22Rv1 (cell line): ENCODE measurements at regions not wholly inside any gene's neighbourhood (a gene's known extent, or its start where the extent isn't known, plus 50 kb on each side); places are given as distances from the start of the nearest gene placed in this dataset.

ENCODE experiments used
- H3K27ac ChIP-seq: fragments of 450-650 bp; 2 replicates; pipeline ENCODE4 v1.5.1; 2017
- ZFX ChIP-seq: fragments of 450-650 bp; IDR thresholded peaks from 2 replicates; pipeline ENCODE4 v1.6.1; 2017; ENCODE audit warnings: antibody characterized with exemption, borderline replicate concordance
- TF ChIP-seq, protein P1 (sequence below): fragments of 450-650 bp; IDR thresholded peaks from 2 replicates; pipeline ENCODE4 v1.5.1; 2017; ENCODE audit warnings: mild to moderate bottlenecking

DNA sequence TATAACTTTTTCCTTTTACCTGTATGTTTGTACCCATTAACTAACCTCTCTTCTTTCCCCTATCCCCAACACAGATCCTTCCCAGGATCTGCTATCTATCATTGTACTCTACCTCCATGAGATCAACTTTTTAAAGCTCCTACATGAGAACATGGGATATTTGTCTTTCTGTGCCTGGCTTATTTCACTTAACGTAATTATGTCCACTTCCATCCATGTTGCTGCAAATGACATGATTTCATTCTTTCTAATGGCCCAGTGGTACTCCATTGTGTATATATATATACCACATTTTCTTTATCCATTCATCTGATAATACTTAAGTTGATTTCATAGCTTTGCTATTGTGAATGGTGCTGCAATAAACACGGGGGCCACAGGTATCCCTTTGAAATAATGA lies 135.9 kb upstream of the THUMPD2 start:
- no peak for TF ChIP-seq ZFX
- TF ChIP-seq, protein P1, sequence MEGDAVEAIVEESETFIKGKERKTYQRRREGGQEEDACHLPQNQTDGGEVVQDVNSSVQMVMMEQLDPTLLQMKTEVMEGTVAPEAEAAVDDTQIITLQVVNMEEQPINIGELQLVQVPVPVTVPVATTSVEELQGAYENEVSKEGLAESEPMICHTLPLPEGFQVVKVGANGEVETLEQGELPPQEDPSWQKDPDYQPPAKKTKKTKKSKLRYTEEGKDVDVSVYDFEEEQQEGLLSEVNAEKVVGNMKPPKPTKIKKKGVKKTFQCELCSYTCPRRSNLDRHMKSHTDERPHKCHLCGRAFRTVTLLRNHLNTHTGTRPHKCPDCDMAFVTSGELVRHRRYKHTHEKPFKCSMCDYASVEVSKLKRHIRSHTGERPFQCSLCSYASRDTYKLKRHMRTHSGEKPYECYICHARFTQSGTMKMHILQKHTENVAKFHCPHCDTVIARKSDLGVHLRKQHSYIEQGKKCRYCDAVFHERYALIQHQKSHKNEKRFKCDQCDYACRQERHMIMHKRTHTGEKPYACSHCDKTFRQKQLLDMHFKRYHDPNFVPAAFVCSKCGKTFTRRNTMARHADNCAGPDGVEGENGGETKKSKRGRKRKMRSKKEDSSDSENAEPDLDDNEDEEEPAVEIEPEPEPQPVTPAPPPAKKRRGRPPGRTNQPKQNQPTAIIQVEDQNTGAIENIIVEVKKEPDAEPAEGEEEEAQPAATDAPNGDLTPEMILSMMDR, result no peak
- H3K27ac ChIP-seq, result no peak overlapping the region

DNA sequence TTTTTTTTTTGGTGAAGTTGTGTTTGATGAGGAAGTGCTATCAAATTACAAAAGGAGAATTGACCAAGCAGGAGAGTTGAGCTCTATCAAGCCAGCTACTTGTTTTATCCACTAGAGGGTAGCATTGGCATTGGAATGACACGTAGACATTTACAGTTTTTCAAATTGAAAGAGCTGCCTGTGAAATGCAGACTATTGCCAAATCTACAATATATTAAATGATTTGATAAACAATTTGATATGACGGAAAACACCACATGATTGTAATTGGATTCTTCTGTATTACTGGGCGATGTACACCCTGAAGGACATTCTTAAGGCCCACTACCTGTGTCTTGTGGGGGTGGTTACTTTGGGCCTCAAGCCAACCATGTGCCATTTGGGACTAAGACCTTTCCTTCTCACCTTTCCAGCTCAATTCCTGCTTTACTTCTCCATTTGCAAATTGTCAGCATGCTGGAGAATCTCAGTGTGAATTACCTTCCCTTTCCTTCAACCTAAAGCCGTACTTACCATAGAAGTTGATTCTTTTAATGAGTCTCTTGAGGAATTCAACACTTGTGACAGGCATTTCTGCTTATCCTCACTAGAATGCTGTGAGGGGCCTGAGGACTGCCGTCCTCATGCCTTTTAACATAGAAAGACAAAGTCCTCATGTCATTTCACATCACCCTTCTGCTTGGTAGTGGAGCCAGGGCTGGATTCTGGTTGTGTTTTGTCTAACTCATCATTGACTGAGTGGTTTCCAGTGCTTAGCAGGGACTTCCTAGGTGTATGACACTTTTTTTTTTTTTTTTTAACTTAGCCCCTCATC lies 134.8 kb upstream of the THUMPD2 start:
- TF ChIP-seq, protein P1, result peak; percentile 56
- no peak for TF ChIP-seq ZFX
- H3K27ac ChIP-seq, result no peak overlapping the region

DNA sequence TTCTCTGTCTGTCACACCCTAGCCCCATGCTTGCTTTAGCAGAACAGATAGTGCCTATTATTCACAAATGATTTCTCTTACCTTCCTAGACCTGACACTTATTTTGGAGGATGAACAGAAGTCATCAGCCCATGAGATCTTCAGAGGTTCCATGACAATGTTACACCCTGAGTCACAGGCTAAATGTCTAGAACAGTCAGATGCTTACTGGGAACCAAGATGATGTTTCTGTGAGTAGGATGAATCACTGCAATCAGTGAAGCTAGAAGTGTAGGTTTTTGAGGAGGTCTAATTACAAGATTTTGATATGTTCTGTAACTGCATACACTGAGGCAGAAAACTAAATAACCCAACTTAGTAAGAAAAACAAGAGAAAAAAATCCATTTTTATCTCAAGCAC lies 123.0 kb upstream of the THUMPD2 start:
- TF ChIP-seq, protein P1, result no peak
- TF ChIP-seq ZFX, result no peak
- no peak overlapping the region for H3K27ac ChIP-seq

DNA sequence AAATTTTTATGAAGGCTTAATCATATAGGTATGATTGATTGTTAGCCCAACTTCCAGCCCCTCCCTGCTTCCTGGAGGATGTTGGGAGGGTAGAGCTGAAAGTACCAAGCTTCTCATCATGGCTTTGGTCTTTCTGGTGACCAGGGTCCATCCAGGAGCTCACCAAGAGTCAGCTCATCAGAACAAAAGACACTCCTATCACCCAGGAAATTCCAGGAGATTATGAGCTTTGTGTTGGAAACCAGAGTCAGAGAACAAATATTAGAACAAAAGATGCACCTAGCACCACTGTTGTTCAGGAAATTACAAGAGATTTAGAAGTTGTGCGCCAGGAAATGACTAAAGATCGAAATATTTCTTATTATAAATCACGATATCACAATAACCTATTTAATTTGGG lies 119.9 kb upstream of the THUMPD2 start:
- TF ChIP-seq ZFX, result no peak
- TF ChIP-seq, protein P1, result no peak
- no peak overlapping the region for H3K27ac ChIP-seq

DNA sequence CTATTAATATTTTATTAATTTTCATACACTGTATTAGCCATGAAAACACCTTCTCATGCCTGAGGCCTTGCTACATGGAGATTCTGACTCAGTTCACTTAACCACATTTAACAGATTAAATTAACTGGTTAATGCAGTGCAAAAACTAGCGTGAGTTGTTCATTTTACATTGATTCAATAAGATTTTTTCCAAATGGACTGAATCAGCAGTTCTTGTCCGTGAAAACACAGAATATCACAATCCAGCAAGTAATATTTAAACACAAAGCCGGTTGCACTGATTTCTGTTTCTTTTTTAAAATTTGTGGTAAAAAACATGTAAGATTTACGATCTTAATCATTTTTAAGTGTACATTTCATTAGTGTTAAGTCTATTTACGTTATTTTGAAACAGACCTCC lies 118.2 kb upstream of the THUMPD2 start:
- no peak overlapping the region for H3K27ac ChIP-seq
- TF ChIP-seq ZFX, result no peak
- TF ChIP-seq, protein P1, result no peak

DNA sequence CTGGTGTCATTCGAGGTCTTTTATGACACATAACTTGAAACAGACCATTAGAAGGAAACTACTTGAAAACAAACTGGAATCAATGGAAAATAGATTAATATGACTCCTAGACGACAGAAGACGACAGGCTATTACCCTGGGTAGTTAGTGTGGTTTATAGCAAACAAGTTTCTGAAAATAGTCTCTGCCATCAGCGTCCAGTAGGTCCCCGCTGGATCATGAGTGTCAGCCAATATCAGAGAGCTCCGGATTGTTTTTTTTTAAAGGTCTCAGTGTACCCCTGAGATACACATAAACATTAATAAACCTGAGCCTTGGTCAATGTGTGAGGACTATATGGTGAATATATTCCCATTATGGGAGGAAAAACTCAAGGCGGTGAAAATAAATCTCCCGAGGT lies 115.0 kb upstream of the THUMPD2 start:
- H3K27ac ChIP-seq, result no peak overlapping the region
- TF ChIP-seq, protein P1, result no peak
- no peak for TF ChIP-seq ZFX

DNA sequence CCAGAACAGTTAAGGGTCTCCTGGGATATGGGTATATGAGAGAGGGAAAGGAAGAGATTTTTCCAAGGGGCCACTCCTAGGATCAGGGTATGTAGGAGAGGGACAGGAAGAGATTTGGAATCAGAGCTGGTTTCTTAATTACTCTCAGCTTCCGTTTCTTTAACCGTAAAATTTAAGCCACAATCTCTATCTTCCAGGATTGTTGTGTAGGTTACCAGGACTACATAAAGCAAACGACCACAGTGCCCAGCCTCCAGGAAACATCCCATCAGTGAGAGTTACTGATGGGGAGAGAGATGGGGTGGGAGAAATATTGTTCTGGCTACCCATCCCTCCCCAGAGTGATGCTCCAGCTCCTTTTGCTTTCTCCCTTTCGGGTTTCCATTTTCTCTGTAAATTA lies 114.6 kb upstream of the THUMPD2 start:
- no peak overlapping the region for H3K27ac ChIP-seq
- no peak for TF ChIP-seq ZFX
- TF ChIP-seq, protein P1, result no peak
